Heart right ventricle (tissue), 16 donors: ENCODE measurements at regions not wholly inside any gene's neighbourhood (a gene's known extent, or its start where the extent isn't known, plus 50 kb on each side); places are given as distances from the start of the nearest gene placed in this dataset.

Experiments
- ATAC-seq, 8 donors: fragments of 200-7000 bp; cut with Tn5 transposase; one replicate each; pipeline ENCODE4 v1.9.1; 2020; ENCODE audit warnings: mild to moderate bottlenecking in 8 of 8, moderate library complexity in 8 of 8, moderate number of reproducible peaks in 1 of 8
- DNase-seq, 2 donors: peaks; one replicate each; pipeline ENCODE4 v3.0.0-alpha.2; 2020
- H3K27ac ChIP-seq, 10 donors: fragments of 200-600 bp; sonication (generic) in 2 of 10; one replicate each; pipeline versions ENCODE4 v1.5.0 to v1.8.0; 2020 to 2022; ENCODE audit warnings: mild to moderate bottlenecking in 3 of 10
- H3K27me3 ChIP-seq, 7 donors: fragments of 200-600 bp; one replicate each; pipeline ENCODE4 v1.8.0; 2021 to 2022; ENCODE audit warnings: mild to moderate bottlenecking in 2 of 7
- H3K36me3 ChIP-seq, 9 donors: fragments of 200-600 bp; sonication (generic) in 1 of 9; one replicate each; pipeline versions ENCODE4 v1.5.0 to v1.8.0; 2020 to 2022; ENCODE audit warnings: mild to moderate bottlenecking in 2 of 9
- H3K4me1 ChIP-seq, 9 donors: fragments of 200-600 bp; sonication (generic) in 1 of 9; one replicate each; pipeline versions ENCODE4 v1.5.0 to v1.8.0; 2020 to 2022; ENCODE audit warnings: mild to moderate bottlenecking in 4 of 9
- H3K4me3 ChIP-seq, 10 donors: fragments of 200-600 bp; sonication (generic) in 2 of 10; one replicate each; pipeline versions ENCODE4 v1.5.0 to v1.8.0; 2020 to 2022; ENCODE audit warnings: mild to moderate bottlenecking in 7 of 10, moderate library complexity in 2 of 10
- H3K9me3 ChIP-seq, 11 donors: fragments of 200-600 bp in 10 of 11; sonication (generic) in 2 of 11; one replicate each; pipeline versions ENCODE4 v1.5.0 to v1.8.0; 2013 to 2022; ENCODE audit warnings: mild to moderate bottlenecking in 2 of 11, control low read depth in 1 of 11, moderate library complexity in 1 of 11
- WGBS, 2 donors: extraction: QIAGEN DNeasy Blood & Tissue Kit; methylation state at CpG; one replicate each; pipeline ENCODE4 v1.1.7; 2013; ENCODE audit warnings: inconsistent platforms in 1 of 2; 5-methylcytosine and 5-hydroxymethylcytosine counted together
- intact Hi-C, 10 donors: fragments of 100-400 bp; cut with DNase I; formaldehyde crosslinking; loops; one replicate each; pipeline versions ENCODE4 v1.11.1 to v1.14.2; 2022
- TF ChIP-seq, protein P1 (sequence below), 9 donors: fragments of 200-600 bp; sonication (generic) in 2 of 9; IDR thresholded peaks; one replicate each; pipeline versions ENCODE4 v1.5.0 to v1.8.0; 2021 to 2022; ENCODE audit warnings: antibody characterized with exemption in 9 of 9, mild to moderate bottlenecking in 5 of 9, moderate library complexity in 1 of 9
- donor health status: Arrhythmogenic right ventricular cardiomyopathy.
- donor health status: ischemic (EF 13 %, LVEDD 7.1; RV severe dilation, severe dysfunction).
- donor health status: healthy with polysubstance abuse.
- donor health status: DM: no; HTN: yes; CAD: no.
- donor health status: DM: no; HTN: no; CAD: no.
- donor health status: ischemic (EF 25% LVEDD 6.9; RV normal size, moderate dysfunction).
- donor health status: ischemic (EF 25% LVEDD 5.7; RV mildly dilated, moderate dysfunction).
- donor health status: healthy.
- donor health status: DM: yes; HTN: yes; CAD: no.
- donor health status: Ischemic cardiomyopathy.
- donor health status: ischemic (EF 35%, LVEDD 5.7; RV mildly dilated, moderate dysfunction).
- donor health status: nonischemic (EF 11% LVEDD 7.7; RV severe dilation, severe dysfunction).
- donor health status: DM: yes; HTN: yes; CAD: no.
- donor health status: PGD.
- donor health status: ischemic (EF 29% LVEDD 5.4; RV normal size, mild dysfunction).
- donor health status: nonischemic (EF 23%, LVEDD 6.1; RV moderate dilation, normal function).

DNA sequence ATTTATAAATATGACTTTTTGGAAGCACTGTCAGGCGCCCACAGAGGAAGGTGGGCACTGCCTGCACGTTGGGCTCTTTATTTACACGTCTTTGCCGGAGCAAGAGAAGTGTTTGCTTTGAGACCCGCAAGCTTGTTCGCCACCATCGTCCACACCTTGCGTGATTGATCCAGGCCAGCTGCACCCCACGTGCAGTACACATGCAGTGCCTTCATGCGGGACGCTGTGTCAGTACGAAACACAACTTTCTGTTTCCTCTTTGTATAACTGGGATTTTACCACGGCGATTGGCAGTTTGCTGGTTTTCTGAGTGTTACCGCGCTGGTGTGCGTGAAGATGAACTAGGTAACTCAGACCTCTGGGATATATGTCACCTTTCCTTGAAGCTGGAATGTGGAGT lies 571.0 kb upstream of the SALL3 start:
- H3K4me1 ChIP-seq = no peaks in the 10 kb centered on the region
- intact Hi-C loops = no loop called here
- ATAC-seq (no peak), DNase-seq (no peak)
- peaks cover 0 to 9% (median 0%) of the 10 kb centered on the region in 7 donors for H3K27me3 ChIP-seq
- no peak overlapping the region for H3K27ac ChIP-seq
- TF ChIP-seq, protein P1, sequence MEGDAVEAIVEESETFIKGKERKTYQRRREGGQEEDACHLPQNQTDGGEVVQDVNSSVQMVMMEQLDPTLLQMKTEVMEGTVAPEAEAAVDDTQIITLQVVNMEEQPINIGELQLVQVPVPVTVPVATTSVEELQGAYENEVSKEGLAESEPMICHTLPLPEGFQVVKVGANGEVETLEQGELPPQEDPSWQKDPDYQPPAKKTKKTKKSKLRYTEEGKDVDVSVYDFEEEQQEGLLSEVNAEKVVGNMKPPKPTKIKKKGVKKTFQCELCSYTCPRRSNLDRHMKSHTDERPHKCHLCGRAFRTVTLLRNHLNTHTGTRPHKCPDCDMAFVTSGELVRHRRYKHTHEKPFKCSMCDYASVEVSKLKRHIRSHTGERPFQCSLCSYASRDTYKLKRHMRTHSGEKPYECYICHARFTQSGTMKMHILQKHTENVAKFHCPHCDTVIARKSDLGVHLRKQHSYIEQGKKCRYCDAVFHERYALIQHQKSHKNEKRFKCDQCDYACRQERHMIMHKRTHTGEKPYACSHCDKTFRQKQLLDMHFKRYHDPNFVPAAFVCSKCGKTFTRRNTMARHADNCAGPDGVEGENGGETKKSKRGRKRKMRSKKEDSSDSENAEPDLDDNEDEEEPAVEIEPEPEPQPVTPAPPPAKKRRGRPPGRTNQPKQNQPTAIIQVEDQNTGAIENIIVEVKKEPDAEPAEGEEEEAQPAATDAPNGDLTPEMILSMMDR (IDR thresholded peaks at IDR 0.05) = no peak
- H3K4me3 ChIP-seq = no peak overlapping the region
- H3K36me3 ChIP-seq = no peaks in the 10 kb centered on the region
- WGBS, 2 donors = 83 to 85% methylated on average over 17 of the region's 17 CpGs
- H3K9me3 ChIP-seq = no peaks in the 10 kb centered on the region

DNA sequence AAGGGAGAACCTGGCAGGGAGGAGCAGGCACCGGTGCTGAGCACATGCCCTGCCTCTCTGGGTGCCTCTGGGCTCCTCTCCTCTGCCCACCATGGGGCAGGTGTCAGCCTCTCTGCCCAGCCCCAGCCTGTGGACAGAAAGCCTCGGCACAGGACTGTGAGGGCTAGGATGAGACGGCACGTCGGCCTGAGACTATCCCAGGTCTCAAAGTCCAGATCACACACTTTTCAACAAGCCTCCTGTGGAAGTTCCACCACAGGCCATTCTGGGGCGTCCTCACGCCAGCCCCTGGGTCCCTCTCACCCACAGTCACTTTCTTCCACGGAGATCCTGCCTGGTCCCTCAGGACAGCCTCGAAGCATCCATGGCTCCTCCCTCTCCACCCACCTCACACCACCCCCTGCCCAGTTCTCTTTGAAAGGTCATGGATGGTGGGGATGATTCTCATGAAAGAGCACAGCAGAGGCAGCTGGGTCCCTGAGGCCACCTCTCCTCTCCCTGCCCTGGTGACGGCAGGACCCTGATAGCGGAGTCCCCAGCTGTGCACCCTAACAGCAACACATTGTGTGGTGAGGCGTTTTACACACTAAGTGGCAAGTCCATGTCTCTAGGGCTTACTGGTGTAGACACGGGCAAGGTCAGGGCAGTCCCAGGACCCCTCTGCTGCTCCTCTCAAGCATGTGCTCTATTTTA lies 569.4 kb upstream of the SALL3 start:
- DNase-seq = no peak
- 84 to 86% methylated on average over 13 of the region's 13 CpGs for WGBS, 2 donors
- no peak for ATAC-seq

DNA sequence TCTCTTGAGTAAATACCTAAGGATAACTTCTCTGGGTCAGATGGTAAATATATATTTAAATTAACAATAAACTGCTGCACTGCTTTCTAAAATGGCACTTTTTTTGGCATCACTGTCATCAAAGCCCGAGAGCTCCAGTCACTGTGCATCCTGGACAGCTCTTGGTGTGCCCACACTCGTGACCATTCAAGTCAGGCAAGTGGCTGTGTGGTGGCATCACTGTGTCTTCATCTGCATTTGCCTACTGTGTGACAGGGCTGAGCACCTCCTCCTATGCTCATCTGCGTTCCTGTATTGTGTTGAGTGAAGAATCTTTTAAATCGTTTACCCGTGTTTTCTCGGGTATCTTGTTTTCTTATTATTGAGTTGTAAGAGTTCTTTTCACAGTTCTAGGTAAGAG lies 568.1 kb upstream of the SALL3 start:
- H3K4me1 ChIP-seq = no peaks in the 10 kb centered on the region
- DNase-seq = no peak
- TF ChIP-seq, protein P1 (IDR thresholded peaks at IDR 0.05) = no peak
- H3K4me3 ChIP-seq = no peak overlapping the region
- 89 to 91% methylated on average over 6 of the region's 6 CpGs for WGBS, 2 donors
- ATAC-seq = no peak
- peaks cover 0 to 9% (median 0%) of the 10 kb centered on the region in 7 donors for H3K27me3 ChIP-seq
- intact Hi-C loops = loop anchor here in 1 of 10 donors (10.0 kb wide), 1 partner anchor 57 kb away; no protein-coding TSS in a partner anchor
- H3K9me3 ChIP-seq = no peaks in the 10 kb centered on the region
- H3K27ac ChIP-seq = no peak overlapping the region
- H3K36me3 ChIP-seq = no peaks in the 10 kb centered on the region

More for the DNA sequence above, 569.4 kb upstream of the SALL3 start:
- H3K27me3 ChIP-seq = peaks cover 0 to 9% (median 0%) of the 10 kb centered on the region in 7 donors
- TF ChIP-seq, protein P1 (IDR thresholded peaks at IDR 0.05) = no peak
- no peak overlapping the region for H3K27ac ChIP-seq
- H3K36me3 ChIP-seq = no peaks in the 10 kb centered on the region
- no peak overlapping the region for H3K4me3 ChIP-seq
- intact Hi-C loops = loop anchor here in 1 of 10 donors (10.0 kb wide), 1 partner anchor 55 kb away; no protein-coding TSS in a partner anchor
- H3K4me1 ChIP-seq = no peaks in the 10 kb centered on the region
- H3K9me3 ChIP-seq = no peaks in the 10 kb centered on the region

DNA sequence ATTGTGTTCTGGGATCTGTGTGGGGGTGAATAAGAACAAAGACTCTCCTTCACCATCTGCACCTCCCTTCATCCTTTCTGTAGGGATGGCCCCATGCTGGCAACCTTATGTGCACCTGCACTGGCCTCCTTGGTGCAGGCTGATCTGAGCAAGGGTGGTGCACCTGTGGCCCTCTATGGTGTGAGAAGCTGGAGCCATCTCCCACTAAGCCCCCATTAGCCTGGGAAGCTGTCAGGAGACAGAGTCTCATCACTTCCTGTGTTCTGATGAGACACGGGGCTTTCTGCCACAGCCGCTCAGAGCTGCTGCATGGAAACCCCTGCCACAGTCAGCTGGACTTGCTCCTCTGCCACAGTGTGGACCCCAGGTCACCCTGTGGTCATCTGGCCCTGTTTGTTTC lies 565.3 kb upstream of the SALL3 start:
- H3K4me1 ChIP-seq = no peaks in the 10 kb centered on the region
- H3K4me3 ChIP-seq = no peak overlapping the region
- intact Hi-C loops = loop anchor here in 1 of 10 donors (10.0 kb wide), 1 partner anchor 60 kb away; no protein-coding TSS in a partner anchor
- TF ChIP-seq, protein P1 (IDR thresholded peaks at IDR 0.05) = no peak
- WGBS, 2 donors = 58 to 59% methylated on average over 2 of the region's 2 CpGs
- H3K27me3 ChIP-seq = peaks cover 0 to 4% (median 0%) of the 10 kb centered on the region in 7 donors
- no peaks in the 10 kb centered on the region for H3K9me3 ChIP-seq
- DNase-seq = no peak
- H3K27ac ChIP-seq = no peak overlapping the region
- no peak for ATAC-seq
- H3K36me3 ChIP-seq = no peaks in the 10 kb centered on the region
